ENCODE measurements at regions not wholly inside any gene's neighbourhood (a gene's known extent, or its start where the extent isn't known, plus 50 kb on each side); places are given as distances from the start of the nearest gene placed in this dataset.

DNA sequence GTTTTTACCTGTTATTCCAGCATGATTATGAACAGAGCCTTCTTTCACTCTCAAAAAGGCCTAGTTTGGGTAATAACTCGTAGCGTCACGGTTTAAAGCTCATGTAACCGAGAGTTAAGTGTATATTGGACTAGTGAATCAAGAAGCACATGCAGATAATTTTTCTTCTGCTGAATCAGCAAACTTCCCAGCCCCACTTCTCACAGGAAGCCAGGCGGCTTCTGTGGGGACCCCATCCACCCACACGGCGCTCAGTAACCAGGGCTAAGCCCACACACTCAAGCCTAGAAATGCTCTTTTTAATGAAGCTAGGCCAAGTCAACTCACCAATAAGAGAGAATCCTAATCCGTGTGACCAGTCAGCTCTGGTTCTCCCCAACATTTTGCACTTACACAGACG is 191.2 kb upstream of the MGMT start:
- Histone ChIP-seq H3K9me3 (ENCODE audit: control insufficient read depth in 4 of 4, low read length in 3 of 4) (no peaks in the 10 kb centered on the region), H3K4me1 (ENCODE audit: control insufficient read depth in 4 of 4, insufficient read depth in 4 of 4, low read length in 3 of 4) (no peaks in the 10 kb centered on the region), H3K27ac (ENCODE audit: low read depth in 1 of 2, low read length in 2 of 2) (no peak overlapping the region), H3K36me3 (ENCODE audit: control insufficient read depth in 4 of 4, insufficient read depth in 3 of 4, low read depth in 1 of 4, low read length in 3 of 4) (no peaks in the 10 kb centered on the region), H3K9ac (ENCODE audit: low read depth in 1 of 2, low read length in 2 of 2) (no peak overlapping the region), H3K27me3 (ENCODE audit: control insufficient read depth in 4 of 4, insufficient read depth in 4 of 4, low read length in 3 of 4) (no peaks in the 10 kb centered on the region), H3K4me3 (ENCODE audit: low read depth in 1 of 3, low read length in 3 of 3) (no peak overlapping the region)
- WGBS = 84% methylated on average over 9 of the region's 9 CpGs
- no peak for DNase-seq (ENCODE audit: low spot score)
- no peak for TF ChIP-seq TAF1 (conservative IDR thresholded peaks at IDR 0.05)
- no peak for TF ChIP-seq GABPA (IDR thresholded peaks at IDR 0.05 in 1 of 2, conservative IDR thresholded peaks at IDR 0.05 in 1 of 2)
- no peak for TF ChIP-seq SP1 (IDR thresholded peaks at IDR 0.05)
- no peak for TF ChIP-seq HNF4A (conservative IDR thresholded peaks at IDR 0.05)
- TF ChIP-seq, protein P1, sequence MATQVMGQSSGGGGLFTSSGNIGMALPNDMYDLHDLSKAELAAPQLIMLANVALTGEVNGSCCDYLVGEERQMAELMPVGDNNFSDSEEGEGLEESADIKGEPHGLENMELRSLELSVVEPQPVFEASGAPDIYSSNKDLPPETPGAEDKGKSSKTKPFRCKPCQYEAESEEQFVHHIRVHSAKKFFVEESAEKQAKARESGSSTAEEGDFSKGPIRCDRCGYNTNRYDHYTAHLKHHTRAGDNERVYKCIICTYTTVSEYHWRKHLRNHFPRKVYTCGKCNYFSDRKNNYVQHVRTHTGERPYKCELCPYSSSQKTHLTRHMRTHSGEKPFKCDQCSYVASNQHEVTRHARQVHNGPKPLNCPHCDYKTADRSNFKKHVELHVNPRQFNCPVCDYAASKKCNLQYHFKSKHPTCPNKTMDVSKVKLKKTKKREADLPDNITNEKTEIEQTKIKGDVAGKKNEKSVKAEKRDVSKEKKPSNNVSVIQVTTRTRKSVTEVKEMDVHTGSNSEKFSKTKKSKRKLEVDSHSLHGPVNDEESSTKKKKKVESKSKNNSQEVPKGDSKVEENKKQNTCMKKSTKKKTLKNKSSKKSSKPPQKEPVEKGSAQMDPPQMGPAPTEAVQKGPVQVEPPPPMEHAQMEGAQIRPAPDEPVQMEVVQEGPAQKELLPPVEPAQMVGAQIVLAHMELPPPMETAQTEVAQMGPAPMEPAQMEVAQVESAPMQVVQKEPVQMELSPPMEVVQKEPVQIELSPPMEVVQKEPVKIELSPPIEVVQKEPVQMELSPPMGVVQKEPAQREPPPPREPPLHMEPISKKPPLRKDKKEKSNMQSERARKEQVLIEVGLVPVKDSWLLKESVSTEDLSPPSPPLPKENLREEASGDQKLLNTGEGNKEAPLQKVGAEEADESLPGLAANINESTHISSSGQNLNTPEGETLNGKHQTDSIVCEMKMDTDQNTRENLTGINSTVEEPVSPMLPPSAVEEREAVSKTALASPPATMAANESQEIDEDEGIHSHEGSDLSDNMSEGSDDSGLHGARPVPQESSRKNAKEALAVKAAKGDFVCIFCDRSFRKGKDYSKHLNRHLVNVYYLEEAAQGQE (IDR thresholded peaks at IDR 0.05) = no peak
- TF ChIP-seq ZBTB33 (IDR thresholded peaks at IDR 0.05) = no peak
- no peak for TF ChIP-seq YY1 (IDR thresholded peaks at IDR 0.05)
- no peak for TF ChIP-seq EGR1 (IDR thresholded peaks at IDR 0.05; ENCODE audit: low read depth in 2 of 2)
- no peak for TF ChIP-seq NR2F2 (IDR thresholded peaks at IDR 0.05)
- TF ChIP-seq HNF4G (IDR thresholded peaks at IDR 0.05) = no peak
- TF ChIP-seq RXRA (IDR thresholded peaks at IDR 0.05) = no peak
- no peak for TF ChIP-seq RAD21 (IDR thresholded peaks at IDR 0.05)
- TF ChIP-seq, protein P2, sequence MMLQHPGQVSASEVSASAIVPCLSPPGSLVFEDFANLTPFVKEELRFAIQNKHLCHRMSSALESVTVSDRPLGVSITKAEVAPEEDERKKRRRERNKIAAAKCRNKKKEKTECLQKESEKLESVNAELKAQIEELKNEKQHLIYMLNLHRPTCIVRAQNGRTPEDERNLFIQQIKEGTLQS (IDR thresholded peaks at IDR 0.05) = no peak
- TF ChIP-seq MAX (IDR thresholded peaks at IDR 0.05) = no peak
- no peak for TF ChIP-seq FOXA2 (IDR thresholded peaks at IDR 0.05)
- no peak for TF ChIP-seq JUND (IDR thresholded peaks at IDR 0.05)
- TF ChIP-seq CTCF (IDR thresholded peaks at IDR 0.05; ENCODE audit: low read depth, low read length, missing input control) = no peak

- no peaks in the 10 kb centered on the region for H3K9me3 ChIP-seq (ENCODE audit: control insufficient read depth in 4 of 4, low read length in 3 of 4)
- H3K4me1 ChIP-seq (ENCODE audit: control insufficient read depth in 4 of 4, insufficient read depth in 4 of 4, low read length in 3 of 4) = no peaks in the 10 kb centered on the region
- H3K4me3 ChIP-seq (ENCODE audit: low read depth in 1 of 3, low read length in 3 of 3) = no peak overlapping the region
- no peak overlapping the region for H3K27ac ChIP-seq (ENCODE audit: low read depth in 1 of 2, low read length in 2 of 2)
- no peaks in the 10 kb centered on the region for H3K27me3 ChIP-seq (ENCODE audit: control insufficient read depth in 4 of 4, insufficient read depth in 4 of 4, low read length in 3 of 4)
- no peak overlapping the region for H3K9ac ChIP-seq (ENCODE audit: low read depth in 1 of 2, low read length in 2 of 2)
- 84% methylated on average over 13 of the region's 13 CpGs for WGBS
- no peak for DNase-seq (ENCODE audit: low spot score)
- TF ChIP-seq HNF4G (IDR thresholded peaks at IDR 0.05) = no peak
- H3K36me3 ChIP-seq (ENCODE audit: control insufficient read depth in 4 of 4, insufficient read depth in 3 of 4, low read depth in 1 of 4, low read length in 3 of 4) = no peaks in the 10 kb centered on the region
Measured at GRCh38 chr10:129277084-129277483, 190.0 kb upstream of the MGMT start.

Measured in liver (tissue), 8 donors.